T-cell (primary cell): ENCODE measurements at regions not wholly inside any gene's neighbourhood (a gene's known extent, or its start where the extent isn't known, plus 50 kb on each side); places are given as distances from the start of the nearest gene placed in this dataset.

Experiments used
- ATAC-seq, 4 experiments: fragments of 200-7000 bp in 3 of 4; fragments of 150-1000 bp in 1 of 4; cut with Tn5 transposase; replicated peaks in 1 of 4; 1 replicate in 3 of 4; 2 replicates in 1 of 4; pipeline ENCODE4 v1.10.0; 2021; ENCODE audit warnings: moderate library complexity in 3 of 4, mild to moderate bottlenecking in 2 of 4, moderate number of reproducible peaks in 1 of 4
- CTCF ChIA-PET, 2 donors: fragments of 300-600 bp; sonication (Branson Sonifier 250); formaldehyde crosslinking; loops; one replicate each; lab custom pipeline; 2022; ENCODE audit warnings: antibody characterized with exemption in 2 of 2; lab: Charles Lee
- POLR2A ChIA-PET, 2 donors: fragments of 300-600 bp; sonication (Branson Sonifier 250); formaldehyde crosslinking; loops; one replicate each; lab custom pipeline; 2022; ENCODE audit warnings: antibody characterized with exemption in 2 of 2; lab: Charles Lee
- DNase-seq, 35 experiments: peaks; one replicate each; pipeline versions ENCODE4 v3.0.0 to v3.0.0-alpha.2; 2013 to 2023
- H3K27ac ChIP-seq: one replicate; pipeline ENCODE4 v1.5.1; 2013; ENCODE audit warnings: low read length
- H3K27me3 ChIP-seq, 2 experiments: replicated peaks in 1 of 2; 1 replicate in 1 of 2; 2 replicates in 1 of 2; pipeline versions ENCODE4 v1.6.1 to v1.7.0; 2013; ENCODE audit warnings: low read length in 1 of 2, mixed read lengths in 1 of 2; ENCODE audit not compliant: control insufficient read depth in 2 of 2, insufficient read depth in 2 of 2; ENCODE audit errors: extremely low read depth in 1 of 2
- H3K36me3 ChIP-seq, 2 donors: 1 replicate in 1 of 2; 2 replicates in 1 of 2; pipeline versions ENCODE4 v1.6.1 to v1.7.0; 2013; ENCODE audit warnings: low read length in 1 of 2; ENCODE audit not compliant: control insufficient read depth in 2 of 2, insufficient read depth in 1 of 2; ENCODE audit errors: extremely low read depth in 1 of 2
- H3K4me1 ChIP-seq, 2 experiments: 1 replicate in 1 of 2; 2 replicates in 1 of 2; pipeline versions ENCODE4 v1.6.1 to v1.7.0; 2013; ENCODE audit warnings: low read length in 2 of 2, mixed read lengths in 1 of 2; ENCODE audit not compliant: insufficient read depth in 2 of 2, control insufficient read depth in 1 of 2; ENCODE audit errors: extremely low read depth in 1 of 2
- H3K4me3 ChIP-seq, 2 donors: 1 replicate in 1 of 2; 2 replicates in 1 of 2; pipeline versions ENCODE4 v1.5.1 to v1.7.0; 2013; ENCODE audit warnings: mild to moderate bottlenecking in 2 of 2, low read length in 1 of 2, moderate library complexity in 1 of 2; ENCODE audit not compliant: control insufficient read depth in 1 of 2; ENCODE audit errors: extremely low read depth in 1 of 2
- H3K9me3 ChIP-seq: 2 replicates; pipeline ENCODE4 v1.7.0; 2013
- H3K27ac Mint-ChIP-seq, 2 donors: one replicate each; pipeline ENCODE4 v1.8.0; 2020 to 2021; ENCODE audit warnings: mild to moderate bottlenecking in 2 of 2, mixed read lengths in 2 of 2
- H3K27me3 Mint-ChIP-seq, 2 donors: one replicate each; pipeline ENCODE4 v1.8.0; 2021 to 2022; ENCODE audit warnings: mixed read lengths in 2 of 2
- H3K36me3 Mint-ChIP-seq: one replicate; pipeline ENCODE4 v1.8.0; 2021; ENCODE audit warnings: mixed read lengths
- H3K4me1 Mint-ChIP-seq, 3 donors: one replicate each; pipeline ENCODE4 v1.8.0; 2020 to 2022; ENCODE audit warnings: mixed read lengths in 3 of 3, mild to moderate bottlenecking in 1 of 3
- H3K4me3 Mint-ChIP-seq, 3 donors: one replicate each; pipeline ENCODE4 v1.8.0; 2020 to 2022; ENCODE audit warnings: mild to moderate bottlenecking in 3 of 3, mixed read lengths in 3 of 3, moderate library complexity in 3 of 3
- H3K9me3 Mint-ChIP-seq, 3 donors: one replicate each; pipeline ENCODE4 v1.8.0; 2020 to 2022; ENCODE audit warnings: mixed read lengths in 3 of 3
- WGBS: methylation state at CpG from one replicate; pipeline ENCODE4 v1.1.5; 2013; ENCODE audit warnings: missing lambda C conversion rate; ENCODE audit not compliant: insufficient coverage; 5-methylcytosine and 5-hydroxymethylcytosine counted together

- H3K36me3 ChIP-seq = no peaks in the 10 kb centered on the region
- H3K4me3 ChIP-seq = no peak overlapping the region
- Mint-ChIP-seq H3K9me3 (peaks cover 0 to 3% (median 2%) of the 10 kb centered on the region in 3 donors), H3K36me3 (no peaks in the 10 kb centered on the region), H3K4me1 (no peaks in the 10 kb centered on the region), H3K27ac (no peak overlapping the region), H3K4me3 (no peak overlapping the region), H3K27me3 (no peaks in the 10 kb centered on the region)
- ChIA-PET CTCF (no interaction called here), POLR2A (no interaction called here)
- no peaks in the 10 kb centered on the region for H3K4me1 ChIP-seq
- H3K27ac ChIP-seq = no peak overlapping the region
- 87% methylated on average over 5 of the region's 7 CpGs for WGBS
- H3K9me3 ChIP-seq = no peaks in the 10 kb centered on the region
- H3K27me3 ChIP-seq = no peaks in the 10 kb centered on the region
- ATAC-seq (no peak), DNase-seq (no peak)
Measured at GRCh38 chr10:56298941-56299340, 62.1 kb downstream of the ZWINT start.

GRCh38 chr10:56296618-56297017, 64.4 kb downstream of the ZWINT start:
- DNase-seq (no peak), ATAC-seq (no peak)
- H3K27ac ChIP-seq = no peak overlapping the region
- CTCF ChIA-PET = interaction anchor here in 1 of 2 donors (0.6 kb wide), 1 partner anchor 1309 kb away, joined by 3 read pairs; no protein-coding TSS in a partner anchor
- POLR2A ChIA-PET = no interaction called here
- no peaks in the 10 kb centered on the region for H3K4me1 ChIP-seq
- Mint-ChIP-seq H3K36me3 (no peaks in the 10 kb centered on the region), H3K4me3 (no peak overlapping the region), H3K27me3 (no peaks in the 10 kb centered on the region), H3K27ac (no peak overlapping the region), H3K4me1 (no peaks in the 10 kb centered on the region), H3K9me3 (peaks cover 7 to 13% (median 7%) of the 10 kb centered on the region in 3 donors)
- no peaks in the 10 kb centered on the region for H3K27me3 ChIP-seq
- H3K36me3 ChIP-seq = no peaks in the 10 kb centered on the region
- 100% methylated on average over 1 of the region's 1 CpG for WGBS
- H3K9me3 ChIP-seq = no peaks in the 10 kb centered on the region
- no peak overlapping the region for H3K4me3 ChIP-seq

GRCh38 chr10:56288403-56288802, 72.7 kb downstream of the ZWINT start:
- H3K27me3 Mint-ChIP-seq = no peaks in the 10 kb centered on the region
- CTCF ChIA-PET = no interaction called here
- no peaks in the 10 kb centered on the region for H3K36me3 ChIP-seq
- WGBS = no CpG with 5 or more reads among the region's 2 CpGs
- no peak overlapping the region for H3K4me3 Mint-ChIP-seq
- no peak for ATAC-seq
- H3K27ac ChIP-seq = no peak overlapping the region
- H3K4me1 Mint-ChIP-seq = no peaks in the 10 kb centered on the region
- H3K36me3 Mint-ChIP-seq = no peaks in the 10 kb centered on the region
- no peaks in the 10 kb centered on the region for H3K9me3 ChIP-seq
- no peak overlapping the region for H3K4me3 ChIP-seq
- H3K27me3 ChIP-seq = no peaks in the 10 kb centered on the region
- POLR2A ChIA-PET = interaction anchor here in 1 of 2 donors (0.6 kb wide), 1 partner anchor 39 kb away, joined by 3 read pairs; no protein-coding TSS in a partner anchor
- no peak overlapping the region for H3K27ac Mint-ChIP-seq
- peaks cover 2 to 16% (median 6%) of the 10 kb centered on the region in 3 donors for H3K9me3 Mint-ChIP-seq
- DNase-seq = no peak
- no peaks in the 10 kb centered on the region for H3K4me1 ChIP-seq

- CTCF ChIA-PET = no interaction called here
- no peak overlapping the region for H3K4me3 ChIP-seq
Measured at GRCh38 chr10:56286096-56286495, 75.0 kb downstream of the ZWINT start.

GRCh38 chr10:56279270-56279669, 81.8 kb downstream of the ZWINT start:
- Mint-ChIP-seq H3K27me3 (no peaks in the 10 kb centered on the region), H3K27ac (no peak overlapping the region), H3K36me3 (no peaks in the 10 kb centered on the region), H3K4me3 (no peak overlapping the region), H3K4me1 (no peaks in the 10 kb centered on the region), H3K9me3 (peaks cover 0 to 6% (median 2%) of the 10 kb centered on the region in 3 donors)
- H3K9me3 ChIP-seq = no peaks in the 10 kb centered on the region
- H3K36me3 ChIP-seq = no peaks in the 10 kb centered on the region
- DNase-seq (no peak), ATAC-seq (no peak)
- H3K4me3 ChIP-seq = no peak overlapping the region
- no peaks in the 10 kb centered on the region for H3K27me3 ChIP-seq
- POLR2A ChIA-PET = no interaction called here
- CTCF ChIA-PET = no interaction called here
- no peaks in the 10 kb centered on the region for H3K4me1 ChIP-seq
- no peak overlapping the region for H3K27ac ChIP-seq

More at GRCh38 chr10:56286096-56286495, 75.0 kb downstream of the ZWINT start:
- Histone ChIP-seq H3K27ac (no peak overlapping the region), H3K9me3 (no peaks in the 10 kb centered on the region), H3K4me1 (no peaks in the 10 kb centered on the region), H3K27me3 (no peaks in the 10 kb centered on the region), H3K36me3 (no peaks in the 10 kb centered on the region)
- ATAC-seq (no peak), DNase-seq (no peak)
- Mint-ChIP-seq H3K4me1 (no peaks in the 10 kb centered on the region), H3K27ac (no peak overlapping the region), H3K36me3 (no peaks in the 10 kb centered on the region), H3K4me3 (no peak overlapping the region), H3K27me3 (no peaks in the 10 kb centered on the region), H3K9me3 (peaks cover 0 to 4% (median 0%) of the 10 kb centered on the region in 3 donors)
- POLR2A ChIA-PET = interaction anchor here in 1 of 2 donors (0.6 kb wide), 1 partner anchor 22 kb away, joined by 3 read pairs; no protein-coding TSS in a partner anchor

GRCh38 chr10:56269181-56269580, 91.9 kb downstream of the ZWINT start:
- H3K36me3 Mint-ChIP-seq = no peaks in the 10 kb centered on the region
- no CpG with 5 or more reads among the region's 1 CpG for WGBS
- Histone ChIP-seq H3K27me3 (no peaks in the 10 kb centered on the region), H3K36me3 (no peaks in the 10 kb centered on the region), H3K4me3 (no peak overlapping the region), H3K27ac (no peak overlapping the region), H3K9me3 (no peaks in the 10 kb centered on the region), H3K4me1 (no peaks in the 10 kb centered on the region)
- no peak for ATAC-seq
- ChIA-PET CTCF (no interaction called here), POLR2A (no interaction called here)
- peaks cover 0 to 4% (median 1%) of the 10 kb centered on the region in 3 donors for H3K9me3 Mint-ChIP-seq
- DNase-seq = no peak
- no peaks in the 10 kb centered on the region for H3K27me3 Mint-ChIP-seq
- H3K27ac Mint-ChIP-seq = no peak overlapping the region
- H3K4me3 Mint-ChIP-seq = no peak overlapping the region
- no peaks in the 10 kb centered on the region for H3K4me1 Mint-ChIP-seq

GRCh38 chr10:56266120-56266519, 94.9 kb downstream of the ZWINT start:
- DNase-seq (no peak), ATAC-seq (no peak)
- Histone ChIP-seq H3K4me1 (no peaks in the 10 kb centered on the region), H3K9me3 (no peaks in the 10 kb centered on the region), H3K27ac (no peak overlapping the region), H3K27me3 (no peaks in the 10 kb centered on the region), H3K4me3 (no peak overlapping the region), H3K36me3 (no peaks in the 10 kb centered on the region)
- ChIA-PET CTCF (no interaction called here), POLR2A (no interaction called here)
- no peaks in the 10 kb centered on the region for H3K36me3 Mint-ChIP-seq
- H3K9me3 Mint-ChIP-seq = peaks cover 0 to 5% (median 0%) of the 10 kb centered on the region in 3 donors
- no peak overlapping the region for H3K4me3 Mint-ChIP-seq
- WGBS = no CpG with 5 or more reads among the region's 1 CpG
- no peak overlapping the region for H3K27ac Mint-ChIP-seq
- H3K27me3 Mint-ChIP-seq = no peaks in the 10 kb centered on the region
- H3K4me1 Mint-ChIP-seq = no peaks in the 10 kb centered on the region
